Esophagus squamous epithelium (tissue), 4 donors: ENCODE measurements at regions not wholly inside any gene's neighbourhood (a gene's known extent, or its start where the extent isn't known, plus 50 kb on each side); places are given as distances from the start of the nearest gene placed in this dataset.
"Not testable (repeated sequence)": the region's sequence is repeated elsewhere in the genome, so short reads cannot be mapped to it uniquely, and the experiment has no call there.

Experiments used
- CTCF ChIP-seq, 6 experiments: fragments of 450-650 bp in 4 of 6; fragments of 200-600 bp in 2 of 6; sonication (generic) in 2 of 6; IDR thresholded peaks; one replicate each; pipeline ENCODE4 v1.5.1; 2016 to 2019; ENCODE audit warnings: antibody characterized with exemption in 6 of 6, mild to moderate bottlenecking in 4 of 6, moderate library complexity in 4 of 6
- POLR2A ChIP-seq, 4 donors: fragments of 450-650 bp; IDR thresholded peaks; one replicate each; pipeline ENCODE4 v1.6.1; 2017; ENCODE audit warnings: antibody characterized with exemption in 4 of 4, mild to moderate bottlenecking in 4 of 4, moderate library complexity in 3 of 4

GRCh38 chr13:80810294-80810693, 469.4 kb upstream of the SPRY2 start:
- not testable (repeated sequence) for TF ChIP-seq CTCF, POLR2A (IDR thresholded peaks at IDR 0.05)
